ENCODE measurements at regions not wholly inside any gene's neighbourhood (a gene's known extent, or its start where the extent isn't known, plus 50 kb on each side); places are given as distances from the start of the nearest gene placed in this dataset.

- no peak for DNase-seq (ENCODE audit: low read depth)
Observed at GRCh38 chr11:92480499-92480898, 255.9 kb downstream of the FAT3 start.

- DNase-seq (ENCODE audit: low read depth): no peak
Observed at GRCh38 chr11:92482492-92483060, 258.0 kb downstream of the FAT3 start.

DNA sequence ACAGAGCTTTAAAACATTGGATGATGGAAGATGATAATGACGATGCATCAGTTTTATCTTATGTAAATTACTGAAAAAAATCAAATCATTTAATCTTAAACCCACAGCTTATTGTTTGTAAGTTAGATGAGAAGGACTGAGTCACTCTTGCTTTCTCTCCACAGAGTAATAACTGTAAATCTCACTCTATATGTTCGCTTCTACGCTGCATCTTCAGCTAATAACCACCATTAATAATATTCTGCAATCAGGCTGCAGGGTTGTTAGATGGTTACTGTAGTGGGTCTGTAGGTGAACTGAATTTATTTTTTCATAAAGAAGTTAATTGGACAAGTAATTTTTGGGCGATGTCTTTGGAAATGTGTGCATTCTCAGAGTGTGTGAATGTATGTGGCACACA is 260.0 kb downstream of the FAT3 start:
- no peak for DNase-seq (ENCODE audit: low read depth)

DNA sequence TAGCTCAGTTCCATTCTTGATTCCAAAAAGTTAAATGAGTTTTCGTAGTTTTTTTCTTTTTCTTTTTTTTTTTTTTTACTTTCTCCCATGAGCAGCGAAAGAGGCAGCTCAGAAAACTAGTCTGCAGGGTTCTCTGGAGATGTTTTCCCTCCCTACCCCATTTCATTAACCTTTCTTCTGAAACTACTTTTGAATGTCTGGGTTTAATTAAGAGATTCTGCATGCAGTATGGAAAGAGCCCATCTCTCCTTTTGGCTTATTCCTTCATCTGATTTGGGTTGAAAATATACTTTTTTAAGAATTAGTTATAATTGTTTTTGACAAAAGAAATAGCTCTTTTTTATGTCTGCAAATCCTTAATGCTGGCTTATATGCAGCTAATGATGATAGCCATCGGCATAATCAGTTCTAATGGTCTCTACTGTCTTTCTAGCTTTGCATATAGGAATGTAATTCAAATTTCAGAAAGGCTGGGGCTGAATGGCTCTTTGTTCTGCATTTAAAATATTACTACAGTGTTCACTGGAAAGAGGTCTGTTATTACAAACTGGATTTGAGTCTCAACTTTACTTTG is 265.3 kb downstream of the FAT3 start:
- DNase-seq (ENCODE audit: low read depth): no peak

DNA sequence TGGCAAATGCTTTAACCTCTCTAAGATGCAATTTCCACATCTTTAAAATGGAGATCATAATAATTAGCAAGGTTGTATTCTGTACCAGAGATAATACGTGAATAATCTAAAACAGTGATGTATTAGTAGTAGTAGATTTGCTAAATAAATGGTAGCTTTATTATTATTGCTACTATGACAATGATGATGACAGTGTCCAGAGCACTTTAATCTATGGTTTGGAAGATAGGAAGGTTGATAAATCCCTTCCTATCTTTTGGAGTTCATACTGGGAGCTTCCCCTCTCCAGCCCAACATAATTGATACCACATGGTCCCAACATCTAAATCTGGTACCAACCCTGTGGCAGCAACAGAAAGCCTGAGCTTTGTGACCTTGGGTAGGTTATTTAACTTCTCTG is 267.8 kb downstream of the FAT3 start:
- no peak for DNase-seq (ENCODE audit: low read depth)

- DNase-seq (ENCODE audit: low read depth): no peak
Observed at GRCh38 chr11:92495107-92495793, 270.6 kb downstream of the FAT3 start.

- no peak for DNase-seq (ENCODE audit: low read depth)
Observed at GRCh38 chr11:92500453-92500852, 275.8 kb downstream of the FAT3 start.

DNA sequence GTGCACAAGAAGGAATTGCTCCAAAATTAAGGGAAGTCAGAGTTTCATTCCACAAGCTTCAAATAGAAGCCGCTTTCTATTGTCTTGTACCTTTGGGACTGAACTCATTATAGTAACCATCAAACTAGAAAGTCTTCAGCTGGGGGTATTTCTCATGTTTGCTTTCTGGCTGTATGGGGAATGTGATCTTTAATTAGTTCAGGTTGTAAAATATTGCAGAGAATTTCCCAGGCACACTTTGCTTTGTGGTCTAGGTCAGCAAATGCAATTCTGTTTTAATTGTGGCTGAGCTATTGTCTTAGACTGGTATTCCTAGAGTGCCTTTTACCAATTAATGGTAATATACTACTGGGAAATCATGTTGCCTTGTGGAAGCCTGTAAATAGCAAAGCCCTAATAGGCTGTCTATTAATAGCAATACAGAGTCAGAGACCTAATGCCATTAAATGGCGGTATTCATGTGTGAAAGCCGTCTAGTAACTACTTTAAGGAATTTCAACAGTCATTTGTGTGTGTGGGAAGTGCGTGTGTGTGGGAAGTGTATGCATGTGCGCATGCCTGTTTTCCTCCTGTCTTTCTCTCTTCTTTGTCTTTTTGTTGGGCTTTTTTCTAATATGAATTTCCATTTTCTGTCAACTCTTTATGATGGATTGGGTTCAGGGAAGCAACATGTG is 276.6 kb downstream of the FAT3 start:
- no peak for DNase-seq (ENCODE audit: low read depth)

DNA sequence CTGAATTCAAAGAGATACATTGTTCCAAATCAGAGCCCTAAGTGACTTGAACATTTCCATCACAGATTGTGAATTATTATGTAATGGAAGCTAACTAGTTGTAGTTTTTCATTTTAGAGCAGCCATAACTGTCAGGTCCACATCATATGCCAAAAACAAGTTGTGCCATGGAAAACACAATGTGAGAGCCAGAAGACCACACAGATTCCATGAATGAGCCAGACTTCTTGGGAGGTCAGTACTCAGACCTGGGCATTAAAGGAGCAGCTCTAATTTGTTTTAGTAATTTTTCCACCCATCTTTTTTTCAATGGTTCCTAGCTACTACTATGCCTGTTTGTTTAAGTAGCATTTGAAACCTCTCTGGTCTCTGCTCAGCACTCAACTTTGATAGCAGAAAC is 279.4 kb downstream of the FAT3 start:
- DNase-seq (ENCODE audit: low read depth): no peak

DNA sequence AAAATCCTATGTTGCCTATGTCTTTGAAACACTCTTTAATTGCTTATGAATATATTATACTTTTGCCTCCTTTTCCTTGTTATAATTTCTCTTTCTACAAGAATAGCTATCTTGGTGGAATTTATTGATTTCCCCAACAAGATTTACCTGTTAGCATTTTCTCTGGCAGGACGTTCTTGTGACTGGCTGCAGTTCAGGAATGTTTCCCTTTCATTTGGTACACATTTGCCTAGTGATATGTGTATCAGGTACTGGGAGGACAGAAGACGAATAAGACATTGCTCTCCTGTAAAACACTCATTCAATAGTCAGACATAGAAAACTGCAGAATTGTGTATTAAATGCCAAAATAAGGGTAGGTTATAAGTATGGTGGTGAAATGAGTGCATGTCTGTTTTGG is 279.9 kb downstream of the FAT3 start:
- no peak for DNase-seq (ENCODE audit: low read depth)

- DNase-seq (ENCODE audit: low read depth): no peak
Observed at GRCh38 chr11:92505689-92506088, 281.1 kb downstream of the FAT3 start.

GRCh38 chr11:92506809-92507336 is 282.3 kb downstream of the FAT3 start:
- no peak for DNase-seq (ENCODE audit: low read depth)

DNA sequence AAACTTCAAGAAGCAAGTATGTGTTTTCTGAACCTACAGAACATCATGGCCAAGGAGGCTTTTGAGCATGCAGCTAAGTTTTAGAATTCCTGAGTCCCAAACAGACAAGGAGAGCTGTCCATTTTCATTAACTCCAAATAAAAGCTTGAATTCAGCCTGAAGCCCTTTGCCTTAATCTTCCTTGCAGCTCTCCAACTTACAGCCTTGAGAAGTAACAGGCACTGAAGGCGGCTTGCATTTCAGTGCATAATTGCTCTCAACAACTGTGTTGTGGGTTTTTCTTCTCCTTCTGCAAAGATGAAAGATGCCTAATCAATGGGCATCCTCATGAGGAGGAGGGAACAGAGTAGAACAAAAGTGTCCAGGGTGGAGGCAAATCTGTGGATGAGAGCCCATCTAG is 286.0 kb downstream of the FAT3 start:
- DNase-seq (ENCODE audit: low read depth): no peak

GRCh38 chr11:92511522-92512203 is 287.0 kb downstream of the FAT3 start:
- no peak for DNase-seq (ENCODE audit: low read depth)

GRCh38 chr11:92512204-92512569 is 287.6 kb downstream of the FAT3 start:
- no peak for DNase-seq (ENCODE audit: low read depth)

GRCh38 chr11:92523611-92524010 is 299.0 kb downstream of the FAT3 start:
- no peak for DNase-seq (ENCODE audit: low read depth)

DNA sequence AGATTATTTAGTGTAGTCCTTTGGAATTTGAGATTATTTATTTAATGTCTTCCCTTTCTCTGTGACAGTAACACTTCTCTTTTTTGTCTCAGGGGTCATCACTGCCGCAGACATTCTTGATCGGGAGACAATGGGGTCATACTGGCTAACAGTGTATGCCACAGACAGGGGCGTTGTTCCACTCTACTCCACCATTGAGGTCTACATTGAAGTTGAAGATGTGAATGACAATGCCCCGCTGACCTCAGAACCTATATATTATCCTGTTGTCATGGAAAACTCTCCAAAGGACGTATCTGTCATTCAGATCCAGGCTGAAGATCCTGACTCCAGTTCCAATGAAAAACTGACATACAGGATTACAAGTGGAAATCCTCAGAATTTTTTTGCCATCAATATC is 299.9 kb downstream of the FAT3 start:
- no peak for DNase-seq (ENCODE audit: low read depth)

DNA sequence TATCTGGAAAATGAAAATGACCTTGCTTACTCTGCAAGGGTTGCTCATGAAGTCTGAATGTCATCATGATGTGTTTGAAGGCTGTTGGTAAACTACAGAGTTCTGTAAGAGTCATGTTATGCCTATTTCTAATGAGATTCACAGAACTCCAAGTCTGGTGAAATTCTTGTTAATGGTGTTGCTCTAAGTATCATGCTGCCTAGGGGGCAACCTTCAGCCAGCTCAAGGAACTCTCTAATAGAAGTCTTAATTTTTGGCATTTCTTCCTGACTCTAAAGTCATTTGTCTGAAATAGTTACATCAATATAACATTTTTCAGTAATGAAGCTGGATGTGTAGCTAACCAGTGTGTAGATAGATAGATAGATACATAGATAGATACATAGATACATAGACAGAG is 302.8 kb downstream of the FAT3 start:
- peak; percentile 0 for DNase-seq (ENCODE audit: low read depth)

DNA sequence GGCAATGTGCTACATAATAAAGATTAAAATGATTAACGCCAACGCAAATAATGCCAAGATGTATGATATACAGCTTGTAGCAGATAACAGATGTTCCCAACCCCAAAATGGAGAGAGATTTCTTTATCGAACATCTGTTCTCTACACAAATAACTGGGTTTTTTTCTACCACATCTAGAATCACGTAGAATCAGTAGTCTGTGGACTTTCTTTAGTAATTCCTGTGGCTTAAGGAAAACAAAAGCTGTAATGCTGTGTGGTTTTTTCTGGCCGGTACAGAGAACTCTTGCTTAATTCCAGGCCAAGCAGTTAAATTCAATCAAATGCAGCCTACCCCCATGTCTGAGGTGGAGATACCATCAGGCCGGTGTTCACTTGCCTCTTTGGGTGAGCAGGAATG is 303.4 kb downstream of the FAT3 start:
- peak; percentile 22 for DNase-seq (ENCODE audit: low read depth)

DNA sequence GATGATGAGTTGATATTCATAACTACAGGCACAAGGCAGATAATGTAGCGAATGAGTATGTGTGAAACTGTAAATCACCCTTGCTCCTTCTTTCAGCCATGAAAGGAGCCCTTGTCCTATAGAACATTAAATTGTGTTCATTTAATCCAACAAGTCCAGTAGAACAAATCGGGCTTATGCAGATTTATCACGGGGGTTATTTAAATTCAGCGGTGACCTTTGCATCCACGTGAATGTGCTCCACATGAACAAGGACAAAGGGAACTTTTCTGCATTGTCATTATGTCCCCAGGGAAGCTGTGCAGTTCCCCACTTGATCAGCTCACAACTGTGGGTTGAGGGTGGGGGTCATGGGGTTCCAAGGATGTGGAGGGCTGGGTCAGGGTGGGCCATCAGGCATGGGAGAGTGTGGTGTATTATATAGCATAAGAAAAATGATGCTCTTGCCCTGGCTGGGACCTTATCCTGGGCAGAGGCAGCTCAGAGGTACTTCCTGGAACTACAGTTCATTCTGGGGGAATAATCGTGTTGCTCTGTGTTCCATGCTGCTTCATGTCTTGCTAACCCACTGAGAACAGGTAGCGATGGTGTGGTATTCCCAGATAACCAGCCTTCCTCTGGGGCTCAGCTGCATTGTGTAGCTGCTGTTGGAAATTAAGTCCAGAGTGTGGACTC is 306.6 kb downstream of the FAT3 start:
- no peak for DNase-seq (ENCODE audit: low read depth)

DNA sequence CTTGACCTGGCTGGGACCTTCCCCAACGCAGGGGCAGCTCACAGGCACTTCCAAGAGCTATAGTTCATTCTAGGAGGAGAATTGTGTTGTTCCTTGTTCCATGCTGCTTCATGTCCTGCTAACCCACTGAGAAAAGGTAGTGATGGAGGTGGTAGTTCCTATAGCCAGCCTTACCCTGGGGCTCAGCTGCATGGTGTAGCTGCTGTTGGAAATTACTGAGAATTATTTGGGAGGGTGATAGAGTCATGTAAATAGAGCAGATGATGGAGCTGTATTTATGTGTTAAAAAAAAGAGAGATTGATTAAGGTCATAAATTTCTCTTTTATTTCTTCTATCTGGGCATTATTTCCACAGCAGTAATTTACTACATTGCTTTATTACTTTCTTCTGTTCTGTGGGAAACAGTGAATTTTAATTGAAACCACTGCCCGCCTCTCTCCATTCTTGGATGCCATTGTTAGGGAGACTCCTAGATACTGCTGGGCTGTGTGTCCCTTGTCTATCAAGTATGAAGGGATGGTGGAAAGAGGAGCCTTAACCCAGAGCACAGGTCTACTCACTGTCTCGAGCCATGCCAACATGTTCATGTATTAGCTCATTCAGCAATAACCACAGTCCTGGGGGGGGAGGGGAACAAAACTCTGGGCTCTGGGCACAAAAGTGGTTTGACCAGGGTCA is 309.2 kb downstream of the FAT3 start:
- no peak for DNase-seq (ENCODE audit: low read depth)
